ENCODE measurements at regions not wholly inside any gene's neighbourhood (a gene's known extent, or its start where the extent isn't known, plus 50 kb on each side); places are given as distances from the start of the nearest gene placed in this dataset.
"Not testable (repeated sequence)": the region's sequence is repeated elsewhere in the genome, so short reads cannot be mapped to it uniquely, and the experiment has no call there.

DNA sequence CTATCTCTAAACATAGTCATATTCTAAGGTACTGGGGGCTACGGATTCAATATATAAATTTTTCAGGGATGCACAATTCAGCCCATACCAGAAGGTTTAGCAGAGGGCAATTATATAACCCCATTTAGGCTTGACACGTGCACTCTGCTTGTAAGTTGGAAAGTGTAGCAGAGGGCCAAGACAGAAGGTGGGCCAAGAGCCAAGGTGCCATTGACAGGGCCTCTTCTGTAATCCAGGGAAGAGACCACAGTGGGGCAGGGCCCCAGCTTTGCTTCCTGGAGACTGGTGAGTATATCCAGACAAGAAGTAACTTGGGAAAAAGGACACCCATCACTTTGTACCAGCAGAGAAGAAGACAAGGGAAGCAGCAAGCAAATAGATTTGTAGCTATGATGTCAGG is 672.4 kb upstream of the MARCKS start:
- intact Hi-C loops (cut with micrococcal nuclease) = no loop called here

DNA sequence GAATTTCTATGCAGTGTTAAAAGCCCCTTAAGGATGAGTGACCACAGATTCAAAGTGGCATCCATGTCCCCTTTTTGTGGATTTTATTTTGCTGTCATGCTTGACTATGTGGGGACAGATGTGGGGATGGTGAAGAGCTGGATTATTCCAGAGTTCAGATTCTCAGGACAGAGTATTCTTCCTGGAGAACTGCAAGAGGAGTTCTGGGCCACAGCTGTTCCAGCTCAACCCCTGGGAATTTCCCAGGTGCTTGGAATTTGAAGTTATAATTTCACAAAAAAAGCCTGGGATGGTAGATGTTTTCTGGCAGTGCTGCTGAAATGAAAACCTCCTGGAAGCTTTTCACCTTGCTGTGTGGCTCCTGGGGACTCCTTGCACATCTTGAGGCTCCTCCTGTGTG is 671.8 kb upstream of the MARCKS start:
- intact Hi-C loops (cut with micrococcal nuclease) = no loop called here

DNA sequence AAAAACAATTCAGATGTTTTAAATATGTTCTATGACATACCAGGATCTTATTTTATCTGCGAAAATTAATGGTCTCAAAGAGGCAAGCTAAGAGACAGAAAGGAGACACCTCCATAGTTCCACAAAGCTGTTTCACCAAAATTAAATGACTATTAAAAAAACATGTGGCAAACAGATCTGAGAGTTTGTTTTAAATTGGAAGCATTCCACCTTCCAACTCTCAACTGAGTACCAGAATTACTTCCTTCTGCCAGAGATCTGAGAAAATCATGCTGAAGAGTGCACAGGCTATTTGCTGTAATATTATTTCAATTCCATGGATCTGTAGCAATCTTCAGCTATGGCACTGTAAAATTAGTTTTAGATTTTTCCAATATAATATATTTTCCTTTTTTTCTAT is 669.5 kb upstream of the MARCKS start:
- intact Hi-C loops (cut with micrococcal nuclease) = no loop called here

DNA sequence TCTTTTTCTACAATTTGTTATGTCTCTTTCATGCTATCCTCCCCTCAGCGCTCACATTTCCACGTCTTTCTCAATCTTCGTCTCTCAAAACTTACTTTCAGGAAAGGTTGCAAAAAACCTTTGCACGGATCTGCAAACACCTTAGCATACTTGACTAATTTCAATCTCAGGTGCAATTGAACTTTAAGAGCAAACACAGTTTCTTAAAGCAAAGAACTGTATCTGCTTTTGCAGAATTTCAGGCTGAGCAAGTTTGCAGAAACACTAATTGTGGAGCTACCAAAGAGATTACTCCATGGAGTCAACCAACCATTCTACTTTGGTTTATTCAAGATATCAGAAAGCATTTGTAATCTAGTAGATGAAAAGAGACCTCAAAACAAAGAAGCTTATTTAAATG is 668.2 kb upstream of the MARCKS start:
- intact Hi-C loops (cut with micrococcal nuclease) = no loop called here

GRCh38 chr6:113190170-113190569 is 667.0 kb upstream of the MARCKS start:
- intact Hi-C loops (cut with micrococcal nuclease) = no loop called here

- intact Hi-C loops (cut with micrococcal nuclease) = no loop called here
Observed at GRCh38 chr6:113194090-113194489, 663.1 kb upstream of the MARCKS start.

DNA sequence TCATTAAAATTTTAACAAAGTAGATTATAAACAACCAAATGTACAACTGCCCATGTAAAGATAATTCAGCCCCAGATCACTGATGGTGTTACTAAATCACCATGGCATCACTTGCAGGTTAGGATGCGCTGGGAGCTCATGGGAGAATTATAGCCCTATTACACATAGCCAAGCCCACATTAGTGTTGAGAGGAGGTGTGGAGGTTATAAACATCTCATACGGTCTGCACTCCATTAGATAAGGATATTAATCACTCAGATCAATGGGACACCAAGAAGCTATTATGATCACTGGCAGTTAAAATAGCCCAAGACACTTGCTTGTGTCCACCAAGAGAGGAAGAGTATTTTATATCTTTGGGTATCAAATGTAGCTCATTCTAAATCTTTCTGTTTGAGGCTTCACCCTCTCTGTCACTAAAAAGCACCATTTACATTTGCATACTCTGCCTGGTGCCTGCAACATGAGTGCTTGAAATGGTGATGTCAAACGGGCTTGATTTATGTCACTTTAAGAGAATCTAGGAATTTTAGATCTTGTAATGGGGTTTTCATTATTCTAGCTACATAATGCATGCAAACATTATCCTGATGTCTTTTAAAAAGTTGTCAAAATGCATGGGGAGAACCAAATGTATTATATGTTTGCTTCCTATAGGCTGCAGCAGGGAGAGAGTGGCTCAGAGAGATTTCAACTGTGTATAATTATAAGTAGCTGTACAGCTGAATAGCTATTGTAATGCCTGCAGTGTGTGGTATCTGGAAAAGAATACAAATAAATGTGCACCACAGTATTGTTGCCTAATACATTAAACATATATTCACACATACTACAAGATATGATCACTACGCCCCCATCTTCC is 654.1 kb upstream of the MARCKS start:
- intact Hi-C loops (cut with micrococcal nuclease) = no loop called here

GRCh38 chr6:113203715-113204110 is 653.4 kb upstream of the MARCKS start:
- intact Hi-C loops (cut with micrococcal nuclease) = no loop called here

DNA sequence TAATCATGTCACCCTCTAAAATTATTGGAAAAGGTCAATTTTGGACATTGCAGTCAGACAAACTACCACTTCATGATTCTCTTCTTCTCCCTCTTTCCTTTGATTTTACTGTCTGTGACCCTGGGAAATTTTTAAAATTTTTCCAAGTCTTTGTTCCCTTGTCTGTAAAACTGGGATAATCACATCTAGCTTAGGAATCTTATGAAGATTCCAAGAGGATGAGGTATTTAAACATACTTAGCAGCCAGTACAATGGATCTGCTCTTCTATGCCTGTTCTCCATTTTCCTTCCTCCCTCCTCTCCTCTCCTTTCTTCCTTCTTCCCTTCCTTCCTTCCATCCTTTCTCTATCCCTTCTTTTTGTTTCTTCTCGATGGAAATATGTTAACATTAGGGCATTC is 651.6 kb upstream of the MARCKS start:
- intact Hi-C loops (cut with micrococcal nuclease) = no loop called here

DNA sequence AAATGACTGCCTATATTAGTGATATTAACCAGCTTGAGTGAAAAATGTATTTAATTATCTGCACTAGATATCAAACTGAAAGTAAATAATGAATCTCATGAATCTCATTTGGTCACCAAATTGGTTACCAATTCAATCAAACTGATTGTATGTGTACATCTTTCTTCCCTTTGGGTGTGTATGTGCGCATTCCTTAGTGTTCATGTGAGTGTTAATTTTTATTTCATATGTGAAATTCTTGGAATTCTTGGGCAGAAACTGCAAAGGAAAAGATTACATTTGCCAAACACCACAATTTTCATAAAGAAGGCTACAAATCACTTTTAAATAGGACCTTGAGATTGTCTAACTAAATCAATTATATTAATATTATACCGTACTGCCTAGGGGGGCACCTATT is 648.4 kb upstream of the MARCKS start:
- intact Hi-C loops (cut with micrococcal nuclease) = no loop called here

- intact Hi-C loops (cut with micrococcal nuclease) = no loop called here
Observed at GRCh38 chr6:113209315-113209714, 647.8 kb upstream of the MARCKS start.

DNA sequence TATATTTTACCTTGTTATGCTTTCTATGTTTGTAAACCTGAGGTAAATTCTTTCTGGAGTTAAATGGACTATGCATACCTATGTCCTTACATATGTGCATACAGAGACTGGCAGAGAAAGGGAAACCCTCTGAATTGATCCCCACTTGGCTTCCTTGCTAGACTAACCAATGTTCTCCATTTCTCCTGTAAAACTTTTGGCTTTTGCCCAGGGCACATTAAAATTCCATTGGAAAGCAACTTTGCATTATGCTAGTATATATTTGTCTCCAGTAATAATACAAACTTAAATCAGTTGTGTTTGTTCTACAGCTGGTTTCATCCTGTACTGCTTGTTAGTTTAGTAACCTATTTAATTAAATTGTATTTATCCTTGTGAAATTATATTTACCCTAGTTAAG is 646.0 kb upstream of the MARCKS start:
- intact Hi-C loops (cut with micrococcal nuclease) = no loop called here

GRCh38 chr6:113219783-113220182 is 637.4 kb upstream of the MARCKS start:
- intact Hi-C loops (cut with micrococcal nuclease) = no loop called here

GRCh38 chr6:113220832-113221231 is 636.3 kb upstream of the MARCKS start:
- intact Hi-C loops (cut with micrococcal nuclease) = no loop called here

GRCh38 chr6:113221850-113222249 is 635.3 kb upstream of the MARCKS start:
- intact Hi-C loops (cut with micrococcal nuclease) = no loop called here

DNA sequence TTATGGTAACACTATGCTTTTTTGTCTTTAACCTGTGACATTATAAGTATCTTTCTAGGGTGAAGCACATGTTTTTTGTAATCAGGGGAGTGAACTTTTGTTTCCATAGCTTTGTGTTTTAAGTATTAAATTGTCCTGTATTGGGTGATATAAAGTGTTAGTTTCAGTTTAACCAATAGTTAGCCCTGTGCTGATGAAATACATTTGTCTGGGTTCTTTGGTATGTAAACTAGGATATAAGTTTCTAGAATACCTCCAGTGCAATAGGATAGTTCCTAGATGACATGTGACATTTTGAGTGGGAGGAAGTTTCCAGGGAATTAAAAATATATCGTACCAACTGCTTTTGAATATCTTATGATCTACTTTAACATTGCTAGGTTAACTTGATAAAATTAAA is 611.0 kb upstream of the MARCKS start:
- intact Hi-C loops (cut with micrococcal nuclease) = no loop called here

DNA sequence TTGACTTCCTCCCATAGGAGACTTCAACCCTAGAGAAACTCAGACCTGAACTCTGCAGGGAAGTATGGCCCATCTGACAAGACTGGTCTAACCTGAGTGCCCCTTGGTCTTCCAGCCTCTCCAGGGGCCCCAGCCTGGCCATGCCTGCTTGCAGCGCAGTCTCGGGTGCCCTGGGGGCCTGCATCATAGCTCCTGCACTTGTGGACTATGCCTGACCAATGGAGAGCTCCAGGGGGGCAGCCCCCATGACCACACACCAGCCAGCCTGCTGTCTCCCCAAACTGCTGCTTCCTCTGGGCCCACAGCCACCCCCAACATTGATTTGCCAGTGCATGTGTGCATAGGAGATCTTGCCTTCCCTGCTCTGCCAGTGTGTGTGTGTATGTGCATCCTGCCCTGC is 608.6 kb upstream of the MARCKS start:
- intact Hi-C loops (cut with micrococcal nuclease) = no loop called here

DNA sequence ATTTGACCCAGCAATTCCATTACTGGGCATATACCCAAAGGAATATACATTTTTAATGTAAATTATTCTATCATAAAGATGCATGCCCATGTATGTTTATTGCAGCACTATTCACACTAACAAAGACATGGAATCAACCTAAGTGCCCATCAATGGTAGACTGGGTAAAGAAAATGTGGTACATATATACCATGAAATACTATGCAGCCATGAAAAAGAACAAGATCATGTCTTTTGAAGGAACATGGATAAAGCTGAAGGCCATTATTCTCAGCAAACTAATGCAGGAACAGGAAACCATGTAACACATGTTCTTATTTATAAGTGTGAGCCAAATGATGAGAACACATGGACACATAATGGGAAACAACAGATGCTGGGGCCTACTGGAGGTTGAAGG is 603.0 kb upstream of the MARCKS start:
- intact Hi-C loops (cut with micrococcal nuclease) = not testable (repeated sequence)

DNA sequence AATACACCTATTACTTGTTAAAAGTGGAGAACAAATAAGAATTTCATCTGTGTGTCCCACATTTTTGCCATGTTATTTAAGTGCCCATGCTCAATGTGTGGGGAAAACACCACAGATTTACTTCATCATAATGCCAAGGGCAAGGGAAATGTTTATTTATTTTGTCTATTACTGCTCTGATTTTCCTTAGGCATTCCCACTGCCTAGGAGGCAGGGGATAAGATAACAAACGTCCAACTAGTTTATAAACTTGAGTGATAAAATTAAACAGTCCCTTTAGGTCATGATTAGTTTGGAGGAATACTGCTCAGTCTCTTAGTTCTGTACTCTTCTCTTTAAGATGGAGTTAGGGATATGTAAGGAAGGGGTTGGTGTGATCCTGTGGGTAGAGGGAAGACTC is 598.4 kb upstream of the MARCKS start:
- intact Hi-C loops (cut with micrococcal nuclease) = no loop called here

- intact Hi-C loops (cut with micrococcal nuclease) = no loop called here
Observed at GRCh38 chr6:113271437-113271836, 585.7 kb upstream of the MARCKS start.

DNA sequence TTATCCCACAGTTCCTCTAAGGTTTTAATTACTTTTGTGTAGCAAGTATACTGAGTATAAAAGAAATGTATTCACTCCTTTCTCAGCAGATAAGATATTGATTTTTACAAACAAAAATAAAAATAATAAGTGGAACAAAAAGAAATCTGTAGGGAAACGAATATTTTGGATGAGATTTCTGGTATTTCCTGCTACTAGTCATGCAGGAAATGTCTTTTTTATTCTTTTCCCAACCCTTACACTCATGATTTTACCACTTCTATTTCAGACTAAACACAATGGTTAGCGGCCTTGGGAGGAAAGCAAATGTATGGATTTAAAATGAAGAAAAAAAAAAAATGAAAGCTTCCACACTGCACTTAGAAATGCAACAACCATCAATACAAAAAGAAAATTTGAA is 580.5 kb upstream of the MARCKS start:
- intact Hi-C loops (cut with micrococcal nuclease) = no loop called here

GRCh38 chr6:113277111-113277510 is 580.0 kb upstream of the MARCKS start:
- intact Hi-C loops (cut with micrococcal nuclease) = no loop called here

DNA sequence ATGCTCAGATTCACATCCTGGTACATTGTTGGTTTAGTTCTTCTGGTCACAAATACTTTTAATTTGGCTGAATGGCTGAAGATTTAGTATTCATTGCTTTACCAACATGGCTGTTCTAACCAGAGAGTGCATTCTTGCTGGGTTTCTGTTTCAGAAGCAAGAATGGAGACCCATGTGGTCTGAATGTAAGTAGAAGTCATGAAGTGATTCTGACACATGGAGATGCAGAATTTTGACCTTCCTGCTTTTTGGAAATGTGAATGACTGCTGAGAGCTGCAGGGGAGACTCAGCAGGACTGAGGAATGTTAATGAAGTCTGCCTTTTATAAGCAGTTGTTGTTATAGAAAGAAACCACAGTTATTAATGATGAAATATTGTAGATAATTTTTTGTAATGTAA is 576.1 kb upstream of the MARCKS start:
- intact Hi-C loops (cut with micrococcal nuclease) = no loop called here

- intact Hi-C loops (cut with micrococcal nuclease) = no loop called here
Observed at GRCh38 chr6:113281431-113281830, 575.7 kb upstream of the MARCKS start.

Measured in T-helper 2 cell treated with Interferon-gamma antibody and Interleukin-4, amounts not matched to agents 100 ng/mL and 5 ng/mL, for 36 hours (primary cell).